Osteoblast (primary cell): ENCODE measurements at regions not wholly inside any gene's neighbourhood (a gene's known extent, or its start where the extent isn't known, plus 50 kb on each side); places are given as distances from the start of the nearest gene placed in this dataset.

ENCODE experiments used
- DNase-seq: peaks from one replicate; pipeline ENCODE4 v3.0.0; 2011; ENCODE audit warnings: low spot score, mixed read lengths; ENCODE audit not compliant: insufficient read length; ENCODE audit errors: missing footprints
- H2AFZ ChIP-seq: 2 replicates; pipeline ENCODE4 v1.6.0; 2011; ENCODE audit warnings: mild to moderate bottlenecking, low read length
- H3K27ac ChIP-seq: 2 replicates; pipeline ENCODE4 v1.5.1; 2011; ENCODE audit warnings: mild to moderate bottlenecking, low read depth, low read length, moderate library complexity
- H3K27me3 ChIP-seq: 2 replicates; pipeline ENCODE4 v1.6.0; 2012; ENCODE audit warnings: mild to moderate bottlenecking, control low read depth, inconsistent platforms, low read length, moderate library complexity; ENCODE audit not compliant: insufficient read depth
- H3K36me3 ChIP-seq: 2 replicates; pipeline ENCODE4 v1.5.1; 2011; ENCODE audit warnings: mild to moderate bottlenecking, low read length, control low read depth, moderate library complexity; ENCODE audit not compliant: insufficient read depth
- H3K4me1 ChIP-seq: 2 replicates; pipeline ENCODE4 v1.5.1; 2011; ENCODE audit warnings: mild to moderate bottlenecking, low read length, control low read depth, moderate library complexity; ENCODE audit not compliant: insufficient read depth
- H3K4me2 ChIP-seq: 2 replicates; pipeline ENCODE4 v1.6.0; 2011; ENCODE audit warnings: mild to moderate bottlenecking, low read length; ENCODE audit not compliant: insufficient read depth
- H3K4me3 ChIP-seq: fragments of 200-600 bp; sonication (generic); 3 replicates; pipeline ENCODE4 v1.5.1; 2012; ENCODE audit warnings: mild to moderate bottlenecking, low read length, inconsistent platforms; ENCODE audit not compliant: insufficient read depth
- H3K79me2 ChIP-seq: 2 replicates; pipeline ENCODE4 v1.6.0; 2012; ENCODE audit warnings: mild to moderate bottlenecking, low read length, control low read depth, inconsistent platforms; ENCODE audit not compliant: insufficient read depth
- H3K9me3 ChIP-seq: 2 replicates; pipeline ENCODE4 v1.5.1; 2011; ENCODE audit warnings: low read depth, low read length, control low read depth
- H4K20me1 ChIP-seq: 2 replicates; pipeline ENCODE4 v1.6.0; 2012; ENCODE audit warnings: mild to moderate bottlenecking, low read length, control low read depth; ENCODE audit not compliant: insufficient read depth
- CTCF ChIP-seq: IDR thresholded peaks from 2 replicates; pipeline ENCODE4 v1.5.1; 2011; ENCODE audit warnings: mild to moderate bottlenecking, low read depth, low read length, moderate library complexity; ENCODE audit errors: extremely low read depth

GRCh38 chr18:51881394-51881793 is 458.6 kb upstream of the DCC start:
- Histone ChIP-seq H2AFZ (no peak overlapping the region), H3K27ac (no peak overlapping the region), H3K27me3 (no peaks in the 10 kb centered on the region), H3K79me2 (no peaks in the 10 kb centered on the region), H3K4me1 (no peaks in the 10 kb centered on the region), H4K20me1 (no peaks in the 10 kb centered on the region), H3K4me3 (no peak overlapping the region), H3K9me3 (no peaks in the 10 kb centered on the region), H3K4me2 (no peak overlapping the region), H3K36me3 (no peaks in the 10 kb centered on the region)
- DNase-seq = no peak
- TF ChIP-seq CTCF = no peak

- Histone ChIP-seq H3K27me3 (no peaks in the 10 kb centered on the region), H3K4me2 (no peak overlapping the region), H3K9me3 (no peaks in the 10 kb centered on the region), H2AFZ (no peak overlapping the region), H3K27ac (no peak overlapping the region), H3K36me3 (no peaks in the 10 kb centered on the region), H3K4me1 (no peaks in the 10 kb centered on the region), H3K79me2 (no peaks in the 10 kb centered on the region), H3K4me3 (no peak overlapping the region), H4K20me1 (no peaks in the 10 kb centered on the region)
- DNase-seq = no peak
- no peak for TF ChIP-seq CTCF
These were observed 456.0 kb upstream of the DCC start for GRCh38 chr18:51884039-51884438.

GRCh38 chr18:51890762-51891161 is 449.2 kb upstream of the DCC start:
- TF ChIP-seq CTCF = no peak
- no peak overlapping the region for H3K4me2 ChIP-seq
- DNase-seq = no peak

GRCh38 chr18:51891876-51892275 is 448.1 kb upstream of the DCC start:
- Histone ChIP-seq H3K4me3 (no peak overlapping the region), H4K20me1 (no peaks in the 10 kb centered on the region), H2AFZ (no peak overlapping the region), H3K79me2 (no peaks in the 10 kb centered on the region), H3K4me2 (no peak overlapping the region), H3K4me1 (no peaks in the 10 kb centered on the region), H3K9me3 (peaks cover 7% of the 10 kb centered on the region), H3K27ac (no peak overlapping the region), H3K36me3 (no peaks in the 10 kb centered on the region), H3K27me3 (no peaks in the 10 kb centered on the region)
- no peak for TF ChIP-seq CTCF
- DNase-seq = no peak

More at GRCh38 chr18:51890762-51891161, 449.2 kb upstream of the DCC start:
- Histone ChIP-seq H3K4me3 (no peak overlapping the region), H3K27ac (no peak overlapping the region), H3K27me3 (no peaks in the 10 kb centered on the region), H3K4me1 (no peaks in the 10 kb centered on the region), H2AFZ (no peak overlapping the region), H3K9me3 (peaks cover 6% of the 10 kb centered on the region), H3K36me3 (no peaks in the 10 kb centered on the region), H4K20me1 (no peaks in the 10 kb centered on the region), H3K79me2 (no peaks in the 10 kb centered on the region)
